B cell (primary cell): ENCODE measurements at regions not wholly inside any gene's neighbourhood (a gene's known extent, or its start where the extent isn't known, plus 50 kb on each side); places are given as distances from the start of the nearest gene placed in this dataset.

Source experiments
- ATAC-seq: fragments of 200-7000 bp; cut with Tn5 transposase; one replicate; pipeline ENCODE4 v1.10.0; 2021; ENCODE audit warnings: low read depth, mild to moderate bottlenecking, moderate number of reproducible peaks, moderate library complexity
- CTCF ChIA-PET: fragments of 350-600 bp; sonication (Branson Sonifier 250); formaldehyde crosslinking; loops from one replicate; lab custom pipeline; 2021; ENCODE audit warnings: antibody characterized with exemption, inconsistent platforms; lab: Charles Lee
- POLR2A ChIA-PET: fragments of 350-600 bp; sonication (Branson Sonifier 250); formaldehyde crosslinking; loops from one replicate; lab custom pipeline; 2021; ENCODE audit warnings: antibody characterized with exemption; lab: Charles Lee
- DNase-seq: peaks from one replicate; pipeline ENCODE4 v3.0.0; 2013
- H2AFZ ChIP-seq: 2 replicates; pipeline ENCODE4 v1.6.1; 2012; ENCODE audit warnings: mild to moderate bottlenecking, low read depth, low read length; ENCODE audit not compliant: insufficient read depth, poor library complexity, severe bottlenecking
- H3K27ac ChIP-seq, 2 donors: 1 replicate in 1 of 2; 2 replicates in 1 of 2; pipeline ENCODE4 v1.5.1; 2012 to 2013; ENCODE audit warnings: low read length in 2 of 2, mild to moderate bottlenecking in 2 of 2, moderate library complexity in 1 of 2
- H3K27me3 ChIP-seq, 4 experiments: fragments of 200-600 bp in 1 of 4; sonication (generic) in 1 of 4; replicated peaks in 1 of 4; 1 replicate in 2 of 4; 2 replicates in 2 of 4; pipeline versions ENCODE4 v1.6.1 to v1.7.0; 2013 to 2016; ENCODE audit warnings: low read length in 3 of 4, mild to moderate bottlenecking in 2 of 4, mixed read lengths in 1 of 4, moderate library complexity in 1 of 4; ENCODE audit not compliant: insufficient read depth in 4 of 4, control insufficient read depth in 3 of 4; ENCODE audit errors: control extremely low read depth in 1 of 4
- H3K36me3 ChIP-seq, 2 experiments: replicated peaks in 1 of 2; 1 replicate in 1 of 2; 2 replicates in 1 of 2; pipeline versions ENCODE4 v1.6.1 to v1.7.1; 2013; ENCODE audit warnings: low read length in 1 of 2; ENCODE audit not compliant: insufficient read depth in 2 of 2, control insufficient read depth in 1 of 2; ENCODE audit errors: control extremely low read depth in 1 of 2, extremely low read depth in 1 of 2
- H3K4me1 ChIP-seq, 2 donors: fragments of 200-600 bp in 1 of 2; sonication (generic) in 1 of 2; 1 replicate in 1 of 2; 2 replicates in 1 of 2; pipeline versions ENCODE4 v1.5.1 to v1.6.1; 2013 to 2017; ENCODE audit warnings: low read length in 2 of 2; ENCODE audit not compliant: control insufficient read depth in 2 of 2, insufficient read depth in 2 of 2
- H3K4me2 ChIP-seq: replicated peaks from 2 replicates; pipeline ENCODE3; 2012; ENCODE audit warnings: mild to moderate bottlenecking, low read depth, low read length; ENCODE audit not compliant: poor library complexity, severe bottlenecking
- H3K4me3 ChIP-seq, 5 experiments: fragments of 200-600 bp in 1 of 5; sonication (generic) in 1 of 5; 1 replicate in 3 of 5; 2 replicates in 2 of 5; pipeline versions ENCODE4 v1.5.1 to v1.7.0; 2011 to 2016; ENCODE audit warnings: low read length in 4 of 5, mild to moderate bottlenecking in 4 of 5, low read depth in 2 of 5, control low read depth in 1 of 5, moderate library complexity in 1 of 5; ENCODE audit not compliant: insufficient read depth in 1 of 5; ENCODE audit errors: control extremely low read depth in 1 of 5, extremely low read depth in 1 of 5
- H3K79me2 ChIP-seq: fragments of 200-600 bp; sonication (generic); one replicate; pipeline ENCODE4 v1.6.0; 2016; ENCODE audit warnings: low read length; ENCODE audit not compliant: control insufficient read depth, insufficient read depth
- H3K9ac ChIP-seq: fragments of 200-600 bp; sonication (generic); 2 replicates; pipeline ENCODE4 v1.6.1; 2017; ENCODE audit warnings: mild to moderate bottlenecking, low read length, moderate library complexity
- H3K9me3 ChIP-seq, 3 donors: one replicate each; pipeline versions ENCODE4 v1.6.1 to v1.7.1; 2013; ENCODE audit warnings: low read length in 2 of 3; ENCODE audit not compliant: control insufficient read depth in 2 of 3, insufficient read depth in 1 of 3; ENCODE audit errors: control extremely low read depth in 1 of 3
- H4K20me1 ChIP-seq: 2 replicates; pipeline ENCODE4 v1.6.0; 2012; ENCODE audit warnings: mild to moderate bottlenecking, low read length; ENCODE audit not compliant: insufficient read depth, control insufficient read depth, poor library complexity, severe bottlenecking
- H3K27ac Mint-ChIP-seq: one replicate; pipeline ENCODE4 v1.8.0; 2021; ENCODE audit warnings: mixed read lengths
- H3K27me3 Mint-ChIP-seq: one replicate; pipeline ENCODE4 v1.8.0; 2021; ENCODE audit warnings: mixed read lengths
- H3K4me1 Mint-ChIP-seq: one replicate; pipeline ENCODE4 v1.8.0; 2021; ENCODE audit warnings: mixed read lengths
- H3K4me3 Mint-ChIP-seq: one replicate; pipeline ENCODE4 v1.8.0; 2021; ENCODE audit warnings: mixed read lengths
- H3K9me3 Mint-ChIP-seq: one replicate; pipeline ENCODE4 v1.8.0; 2022; ENCODE audit warnings: mixed read lengths; ENCODE audit not compliant: insufficient read depth
- EZH2 ChIP-seq: IDR thresholded peaks from 2 replicates; pipeline ENCODE4 v1.6.1; 2012; ENCODE audit warnings: borderline replicate concordance, low read depth, mild to moderate bottlenecking, moderate library complexity, low read length; ENCODE audit not compliant: insufficient read depth, poor library complexity, severe bottlenecking
- WGBS: methylation state at CpG from one replicate; pipeline ENCODE4 v1.1.5; 2013; ENCODE audit warnings: missing lambda C conversion rate; ENCODE audit not compliant: insufficient coverage; 5-methylcytosine and 5-hydroxymethylcytosine counted together
- intact Hi-C: fragments of 100-400 bp; cut with micrococcal nuclease; formaldehyde crosslinking; loops from one replicate; pipeline ENCODE4 v1.10.0; 2022
- TF ChIP-seq, protein P1 (sequence below): fragments of 200-600 bp; IDR thresholded peaks from one replicate; pipeline ENCODE4 v1.8.0; 2022; ENCODE audit warnings: antibody characterized with exemption, mild to moderate bottlenecking

GRCh38 chr9:17065062-17065461, 69.8 kb upstream of the CNTLN start:
- no peak overlapping the region for H3K9ac ChIP-seq
- Mint-ChIP-seq H3K4me1 (no peaks in the 10 kb centered on the region), H3K27ac (no peak overlapping the region), H3K4me3 (no peak overlapping the region), H3K27me3 (no peaks in the 10 kb centered on the region), H3K9me3 (no peaks in the 10 kb centered on the region)
- ChIA-PET POLR2A (no interaction called here), CTCF (interaction anchor here (0.6 kb wide), 1 partner anchor 18 kb away, joined by 6 read pairs; no protein-coding TSS in a partner anchor)
- H3K27ac ChIP-seq = no peak overlapping the region
- no peaks in the 10 kb centered on the region for H3K36me3 ChIP-seq
- H3K9me3 ChIP-seq = no peaks in the 10 kb centered on the region
- TF ChIP-seq, protein P1, sequence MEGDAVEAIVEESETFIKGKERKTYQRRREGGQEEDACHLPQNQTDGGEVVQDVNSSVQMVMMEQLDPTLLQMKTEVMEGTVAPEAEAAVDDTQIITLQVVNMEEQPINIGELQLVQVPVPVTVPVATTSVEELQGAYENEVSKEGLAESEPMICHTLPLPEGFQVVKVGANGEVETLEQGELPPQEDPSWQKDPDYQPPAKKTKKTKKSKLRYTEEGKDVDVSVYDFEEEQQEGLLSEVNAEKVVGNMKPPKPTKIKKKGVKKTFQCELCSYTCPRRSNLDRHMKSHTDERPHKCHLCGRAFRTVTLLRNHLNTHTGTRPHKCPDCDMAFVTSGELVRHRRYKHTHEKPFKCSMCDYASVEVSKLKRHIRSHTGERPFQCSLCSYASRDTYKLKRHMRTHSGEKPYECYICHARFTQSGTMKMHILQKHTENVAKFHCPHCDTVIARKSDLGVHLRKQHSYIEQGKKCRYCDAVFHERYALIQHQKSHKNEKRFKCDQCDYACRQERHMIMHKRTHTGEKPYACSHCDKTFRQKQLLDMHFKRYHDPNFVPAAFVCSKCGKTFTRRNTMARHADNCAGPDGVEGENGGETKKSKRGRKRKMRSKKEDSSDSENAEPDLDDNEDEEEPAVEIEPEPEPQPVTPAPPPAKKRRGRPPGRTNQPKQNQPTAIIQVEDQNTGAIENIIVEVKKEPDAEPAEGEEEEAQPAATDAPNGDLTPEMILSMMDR = no peak
- TF ChIP-seq EZH2 = no peak
- no peaks in the 10 kb centered on the region for H3K79me2 ChIP-seq
- no CpG with 5 or more reads among the region's 1 CpG for WGBS
- no peak overlapping the region for H3K4me3 ChIP-seq
- H4K20me1 ChIP-seq = no peaks in the 10 kb centered on the region
- H3K4me2 ChIP-seq = no peak overlapping the region
- H3K27me3 ChIP-seq = no peaks in the 10 kb centered on the region
- no peak overlapping the region for H2AFZ ChIP-seq
- intact Hi-C loops = no loop called here
- no peaks in the 10 kb centered on the region for H3K4me1 ChIP-seq
- no peak for ATAC-seq
- no peak for DNase-seq

DNA sequence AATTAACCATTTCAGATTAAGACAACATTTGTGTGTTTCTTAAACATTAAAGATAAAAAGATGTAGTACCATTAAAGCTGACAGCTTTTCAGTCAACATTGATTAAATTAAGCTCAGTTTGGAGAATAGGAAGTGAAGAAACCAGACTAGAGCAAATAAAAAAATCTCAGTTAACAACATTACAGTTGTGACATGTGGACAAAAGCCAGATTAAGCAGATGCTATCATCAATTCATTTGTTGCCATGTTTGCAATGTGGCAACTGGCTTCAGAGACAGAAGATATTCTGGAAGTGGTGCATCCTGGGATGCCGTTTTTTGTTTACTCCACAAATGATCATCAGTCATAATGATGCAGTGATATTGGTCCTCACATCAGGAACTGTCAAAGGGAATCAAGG, 70.3 kb upstream of the CNTLN start:
- ChIA-PET POLR2A (no interaction called here), CTCF (interaction anchor here (1.5 kb wide), 1 partner anchor 396 kb away, joined by 3 read pairs; no protein-coding TSS in a partner anchor)
- no CpG with 5 or more reads among the region's 1 CpG for WGBS
- no peak overlapping the region for H3K4me3 Mint-ChIP-seq
- H3K27ac Mint-ChIP-seq = no peak overlapping the region
- H3K27me3 ChIP-seq = no peaks in the 10 kb centered on the region
- H3K9ac ChIP-seq = no peak overlapping the region
- no peak overlapping the region for H3K27ac ChIP-seq
- no peaks in the 10 kb centered on the region for H3K9me3 Mint-ChIP-seq
- TF ChIP-seq, protein P1 = no peak
- TF ChIP-seq EZH2 = no peak
- intact Hi-C loops = loop anchor here (5.0 kb wide), 1 partner anchor 398 kb away; no protein-coding TSS in a partner anchor
- no peaks in the 10 kb centered on the region for H3K4me1 Mint-ChIP-seq
- no peak for ATAC-seq
- H3K4me1 ChIP-seq = no peaks in the 10 kb centered on the region
- DNase-seq = no peak
- H4K20me1 ChIP-seq = no peaks in the 10 kb centered on the region
- no peak overlapping the region for H3K4me3 ChIP-seq
- H3K9me3 ChIP-seq = no peaks in the 10 kb centered on the region
- H3K36me3 ChIP-seq = no peaks in the 10 kb centered on the region
- no peaks in the 10 kb centered on the region for H3K79me2 ChIP-seq
- no peaks in the 10 kb centered on the region for H3K27me3 Mint-ChIP-seq
- no peak overlapping the region for H2AFZ ChIP-seq
- H3K4me2 ChIP-seq = no peak overlapping the region
